ENCODE measurements at regions not wholly inside any gene's neighbourhood (a gene's known extent, or its start where the extent isn't known, plus 50 kb on each side); places are given as distances from the start of the nearest gene placed in this dataset.

GRCh38 chr19:32227561-32228165 is 117.7 kb upstream of the ZNF507 start:
- DNase-seq (ENCODE audit: low read depth in 4 of 4, low spot score in 1 of 4): no peak

GRCh38 chr19:32230441-32230840 is 115.0 kb upstream of the ZNF507 start:
- DNase-seq (ENCODE audit: low read depth in 4 of 4, low spot score in 1 of 4): no peak

- DNase-seq (ENCODE audit: low read depth in 4 of 4, low spot score in 1 of 4): no peak
Measured at GRCh38 chr19:32231020-32231419, 114.4 kb upstream of the ZNF507 start.

- no peak for DNase-seq (ENCODE audit: low read depth in 4 of 4, low spot score in 1 of 4)
Measured at GRCh38 chr19:32231691-32232090, 113.7 kb upstream of the ZNF507 start.

GRCh38 chr19:32232449-32232848 is 113.0 kb upstream of the ZNF507 start:
- no peak for DNase-seq (ENCODE audit: low read depth in 4 of 4, low spot score in 1 of 4)

GRCh38 chr19:32233091-32233490 is 112.3 kb upstream of the ZNF507 start:
- DNase-seq (ENCODE audit: low read depth in 4 of 4, low spot score in 1 of 4): no peak

GRCh38 chr19:32233885-32234284 is 111.5 kb upstream of the ZNF507 start:
- no peak for DNase-seq (ENCODE audit: low read depth in 4 of 4, low spot score in 1 of 4)

- no peak for DNase-seq (ENCODE audit: low read depth in 4 of 4, low spot score in 1 of 4)
Measured at GRCh38 chr19:32234663-32235217, 110.7 kb upstream of the ZNF507 start.

- no peak for DNase-seq (ENCODE audit: low read depth in 4 of 4, low spot score in 1 of 4)
Measured at GRCh38 chr19:32238076-32238475, 107.3 kb upstream of the ZNF507 start.

GRCh38 chr19:32240316-32240715 is 105.1 kb upstream of the ZNF507 start:
- no peak for DNase-seq (ENCODE audit: low read depth in 4 of 4, low spot score in 1 of 4)

- DNase-seq (ENCODE audit: low read depth in 4 of 4, low spot score in 1 of 4): no peak
Measured at GRCh38 chr19:32241306-32241705, 104.1 kb upstream of the ZNF507 start.

GRCh38 chr19:32241932-32242710 is 103.3 kb upstream of the ZNF507 start:
- no peak for DNase-seq (ENCODE audit: low read depth in 4 of 4, low spot score in 1 of 4)

- DNase-seq (ENCODE audit: low read depth in 4 of 4, low spot score in 1 of 4): no peak
Measured at GRCh38 chr19:32246006-32246405, 99.4 kb upstream of the ZNF507 start.

- DNase-seq (ENCODE audit: low read depth in 4 of 4, low spot score in 1 of 4): no peak
Measured at GRCh38 chr19:32251634-32252332, 93.6 kb upstream of the ZNF507 start.

- DNase-seq (ENCODE audit: low read depth in 4 of 4, low spot score in 1 of 4): no peak
Measured at GRCh38 chr19:32252333-32252669, 93.1 kb upstream of the ZNF507 start.

GRCh38 chr19:32253683-32254508 is 91.5 kb upstream of the ZNF507 start:
- no peak for DNase-seq (ENCODE audit: low read depth in 4 of 4, low spot score in 1 of 4)

GRCh38 chr19:32254509-32254890 is 90.9 kb upstream of the ZNF507 start:
- DNase-seq (ENCODE audit: low read depth in 4 of 4, low spot score in 1 of 4): no peak

- DNase-seq (ENCODE audit: low read depth in 4 of 4, low spot score in 1 of 4): no peak
Measured at GRCh38 chr19:32255536-32256295, 89.7 kb upstream of the ZNF507 start.

GRCh38 chr19:32256341-32256975 is 89.0 kb upstream of the ZNF507 start:
- no peak for DNase-seq (ENCODE audit: low read depth in 4 of 4, low spot score in 1 of 4)

Data from stimulated activated CD4-positive, alpha-beta T cell treated with anti-CD3 and anti-CD28 coated beads, Interleukin-1b, Interleukin-23, amount 100 ng/mL, for 24 hours (primary cell).